Vagina (tissue), 2 donors: ENCODE measurements at regions not wholly inside any gene's neighbourhood (a gene's known extent, or its start where the extent isn't known, plus 50 kb on each side); places are given as distances from the start of the nearest gene placed in this dataset.

ENCODE experiments used
- DNase-seq, 2 donors: peaks; one replicate each; pipeline ENCODE4 v3.0.0-alpha.2; 2017; ENCODE audit errors: extremely low spot score in 2 of 2
- H3K27ac ChIP-seq: fragments of 200-600 bp; sonication (generic); one replicate; pipeline ENCODE4 v1.5.1; 2019
- H3K27me3 ChIP-seq: fragments of 200-600 bp; sonication (generic); one replicate; pipeline ENCODE4 v1.5.1; 2019
- H3K36me3 ChIP-seq, 2 donors: fragments of 200-600 bp; sonication (generic); one replicate each; pipeline ENCODE4 v1.5.1; 2017 to 2019
- H3K4me1 ChIP-seq: fragments of 200-600 bp; sonication (generic); one replicate; pipeline ENCODE4 v1.5.1; 2019
- H3K4me3 ChIP-seq, 2 donors: fragments of 200-600 bp; sonication (generic); 1 replicate in 1 of 2; 2 replicates in 1 of 2; pipeline ENCODE4 v1.5.1; 2016 to 2019
- H3K9me3 ChIP-seq: fragments of 200-600 bp; sonication (generic); one replicate; pipeline ENCODE4 v1.5.1; 2019
- POLR2A ChIP-seq, 2 donors: fragments of 450-650 bp; IDR thresholded peaks; one replicate each; pipeline ENCODE4 v1.6.1; 2017; ENCODE audit warnings: antibody characterized with exemption in 2 of 2, mild to moderate bottlenecking in 2 of 2, moderate library complexity in 2 of 2
- POLR2AphosphoS5 ChIP-seq, 2 donors: sonication (generic); formaldehyde crosslinking; IDR thresholded peaks; one replicate each; pipeline ENCODE4 v1.9.0; 2017; ENCODE audit warnings: antibody characterized with exemption in 2 of 2, mild to moderate bottlenecking in 2 of 2, low read depth in 1 of 2; ENCODE audit not compliant: insufficient read depth in 1 of 2
- intact Hi-C: fragments of 100-400 bp; cut with DNase I; formaldehyde crosslinking; loops from one replicate; pipeline ENCODE4 v1.15.1; 2023
- TF ChIP-seq, protein P1 (sequence below), 3 experiments: fragments of 450-650 bp in 2 of 3; fragments of 200-600 bp in 1 of 3; sonication (generic) in 1 of 3; IDR thresholded peaks; one replicate each; pipeline ENCODE4 v1.5.1; 2017 to 2019; ENCODE audit warnings: antibody characterized with exemption in 3 of 3, mild to moderate bottlenecking in 2 of 3, moderate library complexity in 2 of 3

DNA sequence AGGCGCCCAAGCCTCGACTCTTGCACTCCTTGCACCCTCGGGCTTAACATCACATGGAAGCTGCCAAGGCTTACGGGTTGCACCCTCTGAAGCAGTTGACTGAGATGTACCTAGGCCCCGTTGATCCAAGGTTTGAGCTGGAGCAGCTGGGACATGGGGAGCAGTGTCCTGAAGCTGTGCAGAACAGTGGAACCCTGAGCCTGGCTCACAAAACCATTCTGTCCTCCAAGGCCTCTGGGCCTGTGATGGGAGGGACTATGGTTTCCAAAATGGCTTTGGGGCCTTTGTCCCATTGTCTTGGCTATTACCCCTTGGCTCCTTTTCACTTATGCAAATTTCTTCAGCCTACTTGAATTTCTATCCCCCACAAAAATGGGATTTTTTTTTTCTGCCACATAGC lies 454.0 kb downstream of the PIK3C3 start:
- Histone ChIP-seq H3K27ac (no peak overlapping the region), H3K4me3 (no peak overlapping the region), H3K9me3 (no peaks in the 10 kb centered on the region), H3K36me3 (no peaks in the 10 kb centered on the region), H3K27me3 (no peaks in the 10 kb centered on the region), H3K4me1 (no peaks in the 10 kb centered on the region)
- intact Hi-C loops: no loop called here
- no peak for DNase-seq
- TF ChIP-seq, protein P1, sequence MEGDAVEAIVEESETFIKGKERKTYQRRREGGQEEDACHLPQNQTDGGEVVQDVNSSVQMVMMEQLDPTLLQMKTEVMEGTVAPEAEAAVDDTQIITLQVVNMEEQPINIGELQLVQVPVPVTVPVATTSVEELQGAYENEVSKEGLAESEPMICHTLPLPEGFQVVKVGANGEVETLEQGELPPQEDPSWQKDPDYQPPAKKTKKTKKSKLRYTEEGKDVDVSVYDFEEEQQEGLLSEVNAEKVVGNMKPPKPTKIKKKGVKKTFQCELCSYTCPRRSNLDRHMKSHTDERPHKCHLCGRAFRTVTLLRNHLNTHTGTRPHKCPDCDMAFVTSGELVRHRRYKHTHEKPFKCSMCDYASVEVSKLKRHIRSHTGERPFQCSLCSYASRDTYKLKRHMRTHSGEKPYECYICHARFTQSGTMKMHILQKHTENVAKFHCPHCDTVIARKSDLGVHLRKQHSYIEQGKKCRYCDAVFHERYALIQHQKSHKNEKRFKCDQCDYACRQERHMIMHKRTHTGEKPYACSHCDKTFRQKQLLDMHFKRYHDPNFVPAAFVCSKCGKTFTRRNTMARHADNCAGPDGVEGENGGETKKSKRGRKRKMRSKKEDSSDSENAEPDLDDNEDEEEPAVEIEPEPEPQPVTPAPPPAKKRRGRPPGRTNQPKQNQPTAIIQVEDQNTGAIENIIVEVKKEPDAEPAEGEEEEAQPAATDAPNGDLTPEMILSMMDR (IDR thresholded peaks at IDR 0.05): no peak
- TF ChIP-seq POLR2AphosphoS5 (IDR thresholded peaks at IDR 0.05; ENCODE audit: insufficient read depth in 1 of 2, low read depth in 1 of 2) (no peak), POLR2A (IDR thresholded peaks at IDR 0.05) (no peak)

DNA sequence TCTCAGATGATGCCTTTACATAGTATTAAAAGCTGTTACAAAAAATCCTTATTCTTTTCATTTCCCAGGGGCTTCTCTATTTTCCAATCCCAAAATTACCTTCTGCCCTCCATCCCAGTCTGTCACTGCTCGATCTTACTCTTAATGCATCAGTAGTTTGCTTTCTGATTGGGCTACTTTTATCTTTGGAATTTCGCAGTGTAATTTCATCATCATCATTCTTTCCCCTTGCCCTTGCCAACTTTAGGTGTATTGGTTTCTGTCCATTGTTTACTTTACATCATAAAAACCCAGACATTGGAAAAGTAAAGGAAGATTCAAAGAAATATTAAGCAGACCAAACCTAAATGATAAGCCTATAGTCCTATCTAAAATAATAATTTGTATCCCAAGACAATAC lies 457.2 kb downstream of the PIK3C3 start:
- Histone ChIP-seq H3K4me1 (no peaks in the 10 kb centered on the region), H3K36me3 (no peaks in the 10 kb centered on the region), H3K9me3 (no peaks in the 10 kb centered on the region), H3K4me3 (no peak overlapping the region), H3K27ac (no peak overlapping the region), H3K27me3 (no peaks in the 10 kb centered on the region)
- TF ChIP-seq, protein P1 (IDR thresholded peaks at IDR 0.05): no peak
- no peak for TF ChIP-seq POLR2AphosphoS5 (IDR thresholded peaks at IDR 0.05; ENCODE audit: insufficient read depth in 1 of 2, low read depth in 1 of 2)
- TF ChIP-seq POLR2A (IDR thresholded peaks at IDR 0.05): no peak
- DNase-seq: no peak
- intact Hi-C loops: no loop called here

DNA sequence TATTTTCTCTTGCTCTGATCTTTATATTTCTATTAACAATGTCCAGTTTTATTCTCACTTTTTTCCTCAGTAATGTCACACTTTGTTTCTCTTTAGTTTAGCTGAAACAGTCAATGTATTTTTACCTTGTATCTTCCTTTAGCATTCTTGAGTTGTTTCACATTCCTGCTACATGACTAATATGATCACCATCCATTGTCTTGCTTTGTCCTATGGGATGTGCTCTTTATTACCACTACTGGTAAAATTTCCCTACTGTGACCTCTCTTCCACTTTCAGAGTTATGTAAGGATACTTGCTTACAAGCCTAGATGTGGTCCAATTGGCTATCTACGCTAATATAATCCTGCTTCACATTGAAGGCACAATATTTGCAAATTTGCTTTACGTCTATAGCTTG lies 457.9 kb downstream of the PIK3C3 start:
- H3K9me3 ChIP-seq: no peaks in the 10 kb centered on the region
- no peak overlapping the region for H3K27ac ChIP-seq
- H3K27me3 ChIP-seq: no peaks in the 10 kb centered on the region
- H3K36me3 ChIP-seq: no peaks in the 10 kb centered on the region
- DNase-seq: no peak
- TF ChIP-seq, protein P1 (IDR thresholded peaks at IDR 0.05): no peak
- TF ChIP-seq POLR2AphosphoS5 (IDR thresholded peaks at IDR 0.05; ENCODE audit: insufficient read depth in 1 of 2, low read depth in 1 of 2) (no peak), POLR2A (IDR thresholded peaks at IDR 0.05) (no peak)
- no peak overlapping the region for H3K4me3 ChIP-seq
- H3K4me1 ChIP-seq: no peaks in the 10 kb centered on the region
- intact Hi-C loops: no loop called here

DNA sequence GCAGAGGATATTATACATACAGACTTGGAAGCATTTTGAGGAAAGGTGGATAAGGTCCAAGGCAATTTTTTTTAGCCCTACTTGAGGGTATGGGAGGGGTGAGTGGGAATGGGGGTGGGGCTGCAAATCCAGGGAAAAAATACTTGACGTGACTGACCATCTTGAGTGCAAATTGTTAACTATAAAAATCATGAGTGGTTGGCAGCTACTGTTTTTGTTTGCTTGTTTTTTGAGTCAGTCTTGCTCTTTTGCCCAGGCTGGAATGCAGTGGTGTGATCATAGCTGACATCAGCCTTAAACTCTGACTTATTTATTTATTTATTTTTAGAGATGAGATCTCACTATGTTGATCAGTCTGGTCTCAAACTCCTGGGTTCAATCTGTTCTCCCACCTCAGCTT lies 458.8 kb downstream of the PIK3C3 start:
- Histone ChIP-seq H3K4me3 (no peak overlapping the region), H3K36me3 (no peaks in the 10 kb centered on the region), H3K27ac (no peak overlapping the region), H3K9me3 (no peaks in the 10 kb centered on the region), H3K27me3 (no peaks in the 10 kb centered on the region), H3K4me1 (no peaks in the 10 kb centered on the region)
- no peak for DNase-seq
- intact Hi-C loops: no loop called here
- TF ChIP-seq POLR2AphosphoS5 (IDR thresholded peaks at IDR 0.05; ENCODE audit: insufficient read depth in 1 of 2, low read depth in 1 of 2) (no peak), POLR2A (IDR thresholded peaks at IDR 0.05) (no peak)
- TF ChIP-seq, protein P1 (IDR thresholded peaks at IDR 0.05): no peak

DNA sequence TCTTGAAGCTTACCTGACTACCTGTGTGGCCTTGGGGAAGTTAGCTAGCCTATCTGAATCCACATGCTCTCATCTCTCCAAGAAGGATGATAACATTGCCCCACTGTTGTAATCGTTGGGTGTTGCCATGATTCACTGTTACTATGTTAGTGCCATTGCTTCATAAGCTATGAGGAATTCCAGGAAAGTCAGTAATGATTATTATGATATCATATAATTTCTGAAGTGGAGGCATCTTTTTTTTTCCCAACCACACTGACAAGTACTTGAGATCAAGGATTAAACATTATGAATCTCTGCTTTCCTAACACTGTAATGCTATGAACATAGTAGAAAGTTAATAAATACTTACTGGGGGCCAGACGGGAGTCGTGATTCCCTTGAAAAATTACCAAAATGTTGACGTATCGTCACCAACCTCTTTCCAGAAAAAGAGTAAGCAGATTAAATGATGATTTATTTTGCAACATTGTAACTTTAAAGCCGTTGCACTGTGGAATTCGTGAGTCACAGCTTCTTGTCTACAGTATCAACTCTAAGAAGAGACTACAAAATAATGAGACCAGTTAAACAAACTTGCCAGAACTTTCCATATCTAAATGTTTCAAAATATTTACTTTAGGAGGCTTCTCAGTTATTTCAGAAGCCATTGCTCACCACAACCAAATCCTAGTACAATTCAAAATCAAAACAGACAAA lies 459.9 kb downstream of the PIK3C3 start:
- Histone ChIP-seq H3K9me3 (no peaks in the 10 kb centered on the region), H3K4me3 (no peak overlapping the region), H3K27me3 (no peaks in the 10 kb centered on the region), H3K36me3 (no peaks in the 10 kb centered on the region), H3K4me1 (no peaks in the 10 kb centered on the region), H3K27ac (no peak overlapping the region)
- TF ChIP-seq POLR2AphosphoS5 (IDR thresholded peaks at IDR 0.05; ENCODE audit: insufficient read depth in 1 of 2, low read depth in 1 of 2) (no peak), POLR2A (IDR thresholded peaks at IDR 0.05) (no peak)
- TF ChIP-seq, protein P1 (IDR thresholded peaks at IDR 0.05): no peak
- no peak for DNase-seq
- intact Hi-C loops: no loop called here
